HL-60 (cell line): ENCODE measurements at regions not wholly inside any gene's neighbourhood (a gene's known extent, or its start where the extent isn't known, plus 50 kb on each side); places are given as distances from the start of the nearest gene placed in this dataset.

Experiments
- DNase-seq, 2 experiments: peaks; one replicate each; pipeline ENCODE4 v3.0.0-alpha.2; 2010 to 2020; ENCODE audit warnings: low read depth in 1 of 2, low spot score in 1 of 2
- H3K27ac ChIP-seq: fragments of 250-450 bp; sonication (Bioruptor Pico); replicated peaks from 2 replicates; pipeline ENCODE4 v1.5.1; 2020; ENCODE audit warnings: mild to moderate bottlenecking, moderate library complexity
- H3K27me3 ChIP-seq: fragments of 250-450 bp; sonication (Bioruptor Pico); 2 replicates; pipeline ENCODE4 v1.5.1; 2021; ENCODE audit warnings: mild to moderate bottlenecking, moderate library complexity; ENCODE audit not compliant: insufficient read depth, poor library complexity, severe bottlenecking
- H3K4me3 ChIP-seq: replicated peaks from 2 replicates; pipeline ENCODE4 v1.5.1; 2011; ENCODE audit warnings: mild to moderate bottlenecking, control low read depth, low read length; ENCODE audit not compliant: insufficient read depth
- GABPA ChIP-seq: IDR thresholded peaks from 2 replicates; pipeline ENCODE4 v1.6.1; 2012; ENCODE audit warnings: low read depth
- POLR2AphosphoS5 ChIP-seq: IDR thresholded peaks from 2 replicates; pipeline ENCODE4 v1.6.1; 2012; ENCODE audit warnings: low read depth
- SPI1 ChIP-seq: IDR thresholded peaks from 2 replicates; pipeline ENCODE4 v1.6.1; 2012; ENCODE audit warnings: low read depth, mild to moderate bottlenecking, borderline replicate concordance
- TF ChIP-seq, protein P1 (sequence below): IDR thresholded peaks from 2 replicates; pipeline ENCODE4 v1.6.1; 2012; ENCODE audit warnings: low read depth; ENCODE audit not compliant: insufficient replicate concordance
- TF ChIP-seq, protein P2 (sequence below): IDR thresholded peaks from one replicate; pipeline ENCODE4 v1.5.1; 2011; ENCODE audit warnings: low read length, control low read depth, inconsistent platforms; ENCODE audit not compliant: insufficient read depth

DNA sequence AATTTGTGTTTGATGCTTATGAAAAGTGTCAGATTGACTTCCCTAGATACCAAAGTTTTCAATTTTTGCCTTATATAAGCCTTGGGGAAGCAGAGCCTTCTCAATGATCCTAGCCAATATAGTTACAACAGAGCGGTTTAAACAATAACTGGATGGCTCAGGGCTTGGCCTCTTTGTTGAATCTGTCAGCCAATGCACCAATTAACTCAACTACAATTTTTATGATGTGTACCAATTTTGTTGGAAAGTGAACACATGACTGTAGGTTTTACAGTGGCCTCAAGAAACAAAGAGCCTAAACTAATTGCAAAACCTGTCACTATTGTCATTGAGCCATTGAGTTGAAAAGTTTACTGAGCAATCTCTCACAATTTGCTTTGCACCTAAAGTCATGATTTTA, 71.6 kb upstream of the RGS18 start:
- TF ChIP-seq SPI1 (no peak), POLR2AphosphoS5 (no peak), GABPA (no peak)
- TF ChIP-seq, protein P1, sequence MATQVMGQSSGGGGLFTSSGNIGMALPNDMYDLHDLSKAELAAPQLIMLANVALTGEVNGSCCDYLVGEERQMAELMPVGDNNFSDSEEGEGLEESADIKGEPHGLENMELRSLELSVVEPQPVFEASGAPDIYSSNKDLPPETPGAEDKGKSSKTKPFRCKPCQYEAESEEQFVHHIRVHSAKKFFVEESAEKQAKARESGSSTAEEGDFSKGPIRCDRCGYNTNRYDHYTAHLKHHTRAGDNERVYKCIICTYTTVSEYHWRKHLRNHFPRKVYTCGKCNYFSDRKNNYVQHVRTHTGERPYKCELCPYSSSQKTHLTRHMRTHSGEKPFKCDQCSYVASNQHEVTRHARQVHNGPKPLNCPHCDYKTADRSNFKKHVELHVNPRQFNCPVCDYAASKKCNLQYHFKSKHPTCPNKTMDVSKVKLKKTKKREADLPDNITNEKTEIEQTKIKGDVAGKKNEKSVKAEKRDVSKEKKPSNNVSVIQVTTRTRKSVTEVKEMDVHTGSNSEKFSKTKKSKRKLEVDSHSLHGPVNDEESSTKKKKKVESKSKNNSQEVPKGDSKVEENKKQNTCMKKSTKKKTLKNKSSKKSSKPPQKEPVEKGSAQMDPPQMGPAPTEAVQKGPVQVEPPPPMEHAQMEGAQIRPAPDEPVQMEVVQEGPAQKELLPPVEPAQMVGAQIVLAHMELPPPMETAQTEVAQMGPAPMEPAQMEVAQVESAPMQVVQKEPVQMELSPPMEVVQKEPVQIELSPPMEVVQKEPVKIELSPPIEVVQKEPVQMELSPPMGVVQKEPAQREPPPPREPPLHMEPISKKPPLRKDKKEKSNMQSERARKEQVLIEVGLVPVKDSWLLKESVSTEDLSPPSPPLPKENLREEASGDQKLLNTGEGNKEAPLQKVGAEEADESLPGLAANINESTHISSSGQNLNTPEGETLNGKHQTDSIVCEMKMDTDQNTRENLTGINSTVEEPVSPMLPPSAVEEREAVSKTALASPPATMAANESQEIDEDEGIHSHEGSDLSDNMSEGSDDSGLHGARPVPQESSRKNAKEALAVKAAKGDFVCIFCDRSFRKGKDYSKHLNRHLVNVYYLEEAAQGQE: no peak
- TF ChIP-seq, protein P2, sequence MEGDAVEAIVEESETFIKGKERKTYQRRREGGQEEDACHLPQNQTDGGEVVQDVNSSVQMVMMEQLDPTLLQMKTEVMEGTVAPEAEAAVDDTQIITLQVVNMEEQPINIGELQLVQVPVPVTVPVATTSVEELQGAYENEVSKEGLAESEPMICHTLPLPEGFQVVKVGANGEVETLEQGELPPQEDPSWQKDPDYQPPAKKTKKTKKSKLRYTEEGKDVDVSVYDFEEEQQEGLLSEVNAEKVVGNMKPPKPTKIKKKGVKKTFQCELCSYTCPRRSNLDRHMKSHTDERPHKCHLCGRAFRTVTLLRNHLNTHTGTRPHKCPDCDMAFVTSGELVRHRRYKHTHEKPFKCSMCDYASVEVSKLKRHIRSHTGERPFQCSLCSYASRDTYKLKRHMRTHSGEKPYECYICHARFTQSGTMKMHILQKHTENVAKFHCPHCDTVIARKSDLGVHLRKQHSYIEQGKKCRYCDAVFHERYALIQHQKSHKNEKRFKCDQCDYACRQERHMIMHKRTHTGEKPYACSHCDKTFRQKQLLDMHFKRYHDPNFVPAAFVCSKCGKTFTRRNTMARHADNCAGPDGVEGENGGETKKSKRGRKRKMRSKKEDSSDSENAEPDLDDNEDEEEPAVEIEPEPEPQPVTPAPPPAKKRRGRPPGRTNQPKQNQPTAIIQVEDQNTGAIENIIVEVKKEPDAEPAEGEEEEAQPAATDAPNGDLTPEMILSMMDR: no peak
- Histone ChIP-seq H3K27me3 (no peaks in the 10 kb centered on the region), H3K27ac (no peak overlapping the region), H3K4me3 (no peak overlapping the region)
- no peak for DNase-seq

DNA sequence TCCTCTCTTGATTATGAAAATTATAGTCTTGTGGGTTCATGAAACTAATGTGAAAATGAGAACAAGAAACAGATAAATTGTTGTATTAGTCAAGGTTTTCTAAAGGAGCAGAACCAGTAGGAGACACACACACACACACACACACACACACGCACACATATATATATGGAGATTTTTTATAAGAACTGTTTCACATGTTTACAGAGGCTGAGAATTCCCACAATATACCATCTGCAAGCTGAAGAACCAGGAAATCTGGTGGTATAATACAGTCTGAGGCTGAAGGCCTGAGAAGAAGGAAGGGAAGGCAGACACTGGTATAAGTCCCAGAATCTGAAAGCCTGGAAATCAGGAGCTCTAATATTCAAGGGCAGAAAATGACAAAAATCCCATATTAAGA, 70.9 kb upstream of the RGS18 start:
- no peak overlapping the region for H3K27ac ChIP-seq
- TF ChIP-seq, protein P2: no peak
- no peak for TF ChIP-seq SPI1
- TF ChIP-seq, protein P1: no peak
- no peak for TF ChIP-seq POLR2AphosphoS5
- TF ChIP-seq GABPA: no peak
- no peaks in the 10 kb centered on the region for H3K27me3 ChIP-seq
- no peak overlapping the region for H3K4me3 ChIP-seq
- no peak for DNase-seq

DNA sequence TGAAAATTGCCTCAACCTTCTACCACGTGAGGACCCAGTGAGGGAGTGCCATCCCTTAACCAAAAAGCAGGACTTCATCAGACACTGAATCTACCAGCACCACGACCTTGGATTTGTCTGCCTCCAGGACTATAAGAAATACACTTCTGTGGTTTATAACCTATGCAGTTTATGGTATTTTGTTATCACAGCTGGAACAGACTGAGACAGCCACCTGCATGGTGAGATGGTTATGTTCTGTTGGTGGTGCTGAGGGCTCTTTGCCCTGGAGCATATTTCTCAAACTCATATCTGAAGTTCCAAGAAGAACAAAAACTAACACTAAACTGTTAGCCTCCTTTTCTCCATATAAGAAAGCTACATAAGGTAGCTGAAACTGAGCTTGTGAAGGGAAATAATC, 69.8 kb upstream of the RGS18 start:
- no peak for DNase-seq
- Histone ChIP-seq H3K27me3 (no peaks in the 10 kb centered on the region), H3K27ac (no peak overlapping the region), H3K4me3 (no peak overlapping the region)
- TF ChIP-seq, protein P2: no peak
- TF ChIP-seq, protein P1: no peak
- TF ChIP-seq POLR2AphosphoS5: no peak
- no peak for TF ChIP-seq GABPA
- no peak for TF ChIP-seq SPI1
